HCT116 (cell line): ENCODE measurements at regions not wholly inside any gene's neighbourhood (a gene's known extent, or its start where the extent isn't known, plus 50 kb on each side); places are given as distances from the start of the nearest gene placed in this dataset.

Experiments used
- EGR1 ChIP-seq: IDR thresholded peaks from 2 replicates; pipeline ENCODE4 v1.6.1; 2012; ENCODE audit warnings: low read depth
- ELF1 ChIP-seq: IDR thresholded peaks from 2 replicates; pipeline ENCODE4 v1.6.1; 2012; ENCODE audit warnings: low read depth, borderline replicate concordance
- EZH2 ChIP-seq: fragments of 200-600 bp; sonication (generic); IDR thresholded peaks from 2 replicates; pipeline ENCODE4 v1.6.1; 2017; ENCODE audit warnings: antibody characterized with exemption, mixed run types
- POLR2A ChIP-seq: IDR thresholded peaks from 2 replicates; pipeline ENCODE4 v1.7.0; 2011; ENCODE audit warnings: borderline replicate concordance; ENCODE audit not compliant: insufficient read depth, insufficient read length; ENCODE audit errors: extremely low read depth
- SIN3A ChIP-seq: IDR thresholded peaks from 2 replicates; pipeline ENCODE4 v1.6.1; 2012; ENCODE audit warnings: low read depth
- ZFX ChIP-seq: fragments of 450-650 bp; IDR thresholded peaks from 2 replicates; pipeline ENCODE4 v1.6.1; 2017
- TF ChIP-seq, protein P1 (sequence below), 3 experiments: fragments of 200-600 bp in 1 of 3; sonication (generic) in 1 of 3; IDR thresholded peaks in 2 of 3; conservative IDR thresholded peaks in 1 of 3; 2 replicates each; pipeline ENCODE4 v1.5.1; 2012 to 2017; ENCODE audit warnings: low read depth in 2 of 3, low read length in 2 of 3, antibody characterized with exemption in 1 of 3, borderline replicate concordance in 1 of 3, control low read depth in 1 of 3, mild to moderate bottlenecking in 1 of 3, mixed read lengths in 1 of 3, mixed run types in 1 of 3, moderate library complexity in 1 of 3; ENCODE audit not compliant: insufficient read depth in 1 of 3

DNA sequence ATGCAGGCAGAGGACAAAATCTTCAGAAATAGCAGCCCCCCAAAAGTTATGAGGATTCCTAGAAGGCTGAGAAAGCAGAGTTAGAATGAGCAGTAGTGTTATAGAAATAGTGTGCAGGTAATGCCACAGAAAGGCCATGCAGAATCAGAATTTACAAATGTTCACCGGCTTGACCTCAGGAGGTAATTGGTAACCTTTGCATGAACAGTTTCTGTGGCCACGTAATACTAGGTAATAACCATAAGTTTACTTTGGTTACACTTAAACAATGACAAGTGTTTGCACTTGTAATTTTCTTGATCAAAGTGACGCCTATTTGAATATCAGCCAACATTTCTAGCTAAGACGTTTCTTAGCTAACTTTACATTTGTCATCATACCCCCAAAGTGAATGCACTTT lies 393.6 kb downstream of the GPAT3 start:
- TF ChIP-seq, protein P1, sequence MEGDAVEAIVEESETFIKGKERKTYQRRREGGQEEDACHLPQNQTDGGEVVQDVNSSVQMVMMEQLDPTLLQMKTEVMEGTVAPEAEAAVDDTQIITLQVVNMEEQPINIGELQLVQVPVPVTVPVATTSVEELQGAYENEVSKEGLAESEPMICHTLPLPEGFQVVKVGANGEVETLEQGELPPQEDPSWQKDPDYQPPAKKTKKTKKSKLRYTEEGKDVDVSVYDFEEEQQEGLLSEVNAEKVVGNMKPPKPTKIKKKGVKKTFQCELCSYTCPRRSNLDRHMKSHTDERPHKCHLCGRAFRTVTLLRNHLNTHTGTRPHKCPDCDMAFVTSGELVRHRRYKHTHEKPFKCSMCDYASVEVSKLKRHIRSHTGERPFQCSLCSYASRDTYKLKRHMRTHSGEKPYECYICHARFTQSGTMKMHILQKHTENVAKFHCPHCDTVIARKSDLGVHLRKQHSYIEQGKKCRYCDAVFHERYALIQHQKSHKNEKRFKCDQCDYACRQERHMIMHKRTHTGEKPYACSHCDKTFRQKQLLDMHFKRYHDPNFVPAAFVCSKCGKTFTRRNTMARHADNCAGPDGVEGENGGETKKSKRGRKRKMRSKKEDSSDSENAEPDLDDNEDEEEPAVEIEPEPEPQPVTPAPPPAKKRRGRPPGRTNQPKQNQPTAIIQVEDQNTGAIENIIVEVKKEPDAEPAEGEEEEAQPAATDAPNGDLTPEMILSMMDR (IDR thresholded peaks at IDR 0.05 in 2 of 3, conservative IDR thresholded peaks at IDR 0.05 in 1 of 3; ENCODE audit: borderline replicate concordance in 1 of 3, insufficient read depth in 1 of 3, low read depth in 2 of 3, low read length in 2 of 3) = no peak
- TF ChIP-seq EZH2 (no peak), ELF1 (no peak), ZFX (no peak), SIN3A (no peak), POLR2A (no peak), EGR1 (no peak)
